C4-2B (cell line): ENCODE measurements at regions not wholly inside any gene's neighbourhood (a gene's known extent, or its start where the extent isn't known, plus 50 kb on each side); places are given as distances from the start of the nearest gene placed in this dataset.

ENCODE experiments used
- ZFX ChIP-seq: fragments of 450-650 bp; IDR thresholded peaks from 2 replicates; pipeline ENCODE4 v1.6.1; 2017
- TF ChIP-seq, protein P1 (sequence below): fragments of 450-650 bp; conservative IDR thresholded peaks from 2 replicates; pipeline ENCODE4 v1.5.1; 2017; ENCODE audit warnings: mild to moderate bottlenecking

DNA sequence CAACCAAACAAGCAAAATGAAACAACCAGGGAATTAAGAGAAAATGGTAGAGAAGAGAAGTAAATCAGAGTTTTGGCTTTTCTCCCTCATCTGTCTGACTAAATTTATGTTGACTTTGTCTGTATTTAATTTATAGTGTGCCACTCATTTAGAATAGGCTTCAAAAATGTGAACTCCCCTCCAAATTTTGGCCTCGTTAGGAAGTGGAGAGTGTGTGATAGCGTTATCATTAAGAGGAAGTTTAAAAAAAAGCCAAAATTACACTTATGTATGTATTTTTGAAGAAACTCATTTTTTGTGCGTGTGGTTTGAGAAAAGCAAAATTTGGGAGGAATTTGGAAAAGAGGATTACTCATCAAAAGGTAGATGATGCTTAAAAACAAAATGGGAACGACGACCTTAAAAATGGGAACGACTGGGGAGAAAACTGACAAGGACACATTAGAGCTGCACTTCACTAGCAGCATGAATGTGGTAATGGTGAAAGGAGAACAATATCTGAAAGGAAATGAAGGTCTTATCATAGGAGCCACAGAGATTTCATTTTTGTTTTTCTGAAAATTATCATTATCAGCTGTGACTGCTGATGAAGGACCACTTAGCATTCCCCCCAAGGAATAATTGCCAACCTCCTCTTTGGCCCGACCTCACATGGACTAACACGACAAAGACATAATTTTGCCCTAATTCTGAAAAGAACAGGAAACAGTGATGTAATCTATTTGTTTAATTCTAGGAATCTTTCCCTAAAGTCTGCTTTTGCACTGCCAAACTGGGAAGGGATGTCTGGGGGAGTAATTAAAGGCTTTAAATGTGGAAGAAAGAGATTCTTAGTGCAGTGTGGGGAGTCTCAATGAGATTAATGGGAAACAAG is 163.2 kb upstream of the P2RY1 start:
- TF ChIP-seq, protein P1, sequence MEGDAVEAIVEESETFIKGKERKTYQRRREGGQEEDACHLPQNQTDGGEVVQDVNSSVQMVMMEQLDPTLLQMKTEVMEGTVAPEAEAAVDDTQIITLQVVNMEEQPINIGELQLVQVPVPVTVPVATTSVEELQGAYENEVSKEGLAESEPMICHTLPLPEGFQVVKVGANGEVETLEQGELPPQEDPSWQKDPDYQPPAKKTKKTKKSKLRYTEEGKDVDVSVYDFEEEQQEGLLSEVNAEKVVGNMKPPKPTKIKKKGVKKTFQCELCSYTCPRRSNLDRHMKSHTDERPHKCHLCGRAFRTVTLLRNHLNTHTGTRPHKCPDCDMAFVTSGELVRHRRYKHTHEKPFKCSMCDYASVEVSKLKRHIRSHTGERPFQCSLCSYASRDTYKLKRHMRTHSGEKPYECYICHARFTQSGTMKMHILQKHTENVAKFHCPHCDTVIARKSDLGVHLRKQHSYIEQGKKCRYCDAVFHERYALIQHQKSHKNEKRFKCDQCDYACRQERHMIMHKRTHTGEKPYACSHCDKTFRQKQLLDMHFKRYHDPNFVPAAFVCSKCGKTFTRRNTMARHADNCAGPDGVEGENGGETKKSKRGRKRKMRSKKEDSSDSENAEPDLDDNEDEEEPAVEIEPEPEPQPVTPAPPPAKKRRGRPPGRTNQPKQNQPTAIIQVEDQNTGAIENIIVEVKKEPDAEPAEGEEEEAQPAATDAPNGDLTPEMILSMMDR, result no peak
- TF ChIP-seq ZFX, result no peak
